ENCODE measurements at regions not wholly inside any gene's neighbourhood (a gene's known extent, or its start where the extent isn't known, plus 50 kb on each side); places are given as distances from the start of the nearest gene placed in this dataset.

DNA sequence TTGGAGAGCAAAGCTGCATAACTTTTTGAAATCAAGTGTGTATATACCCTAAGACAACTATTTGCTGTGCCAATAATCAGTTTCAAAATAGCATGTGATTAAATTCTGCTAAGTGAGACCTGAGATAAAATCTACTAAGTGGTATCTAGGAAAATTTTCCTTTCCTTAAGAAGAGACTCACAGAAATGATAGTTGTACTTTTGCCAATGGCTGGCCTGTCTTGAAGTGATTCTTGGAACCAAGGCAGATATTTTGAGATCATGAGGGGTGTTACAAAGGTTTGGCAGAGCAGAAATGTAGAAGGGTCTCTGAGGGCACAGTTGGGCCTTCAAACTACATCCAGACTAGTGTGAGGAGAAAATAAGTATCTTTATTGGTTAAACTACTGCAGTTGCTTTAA lies 902.6 kb upstream of the TENM4 start:
- no peaks in the 10 kb centered on the region for H3K9me3 ChIP-seq (replicated peaks in 1 of 3)
- H3K27ac ChIP-seq = no peak overlapping the region
- TF ChIP-seq, protein P1, sequence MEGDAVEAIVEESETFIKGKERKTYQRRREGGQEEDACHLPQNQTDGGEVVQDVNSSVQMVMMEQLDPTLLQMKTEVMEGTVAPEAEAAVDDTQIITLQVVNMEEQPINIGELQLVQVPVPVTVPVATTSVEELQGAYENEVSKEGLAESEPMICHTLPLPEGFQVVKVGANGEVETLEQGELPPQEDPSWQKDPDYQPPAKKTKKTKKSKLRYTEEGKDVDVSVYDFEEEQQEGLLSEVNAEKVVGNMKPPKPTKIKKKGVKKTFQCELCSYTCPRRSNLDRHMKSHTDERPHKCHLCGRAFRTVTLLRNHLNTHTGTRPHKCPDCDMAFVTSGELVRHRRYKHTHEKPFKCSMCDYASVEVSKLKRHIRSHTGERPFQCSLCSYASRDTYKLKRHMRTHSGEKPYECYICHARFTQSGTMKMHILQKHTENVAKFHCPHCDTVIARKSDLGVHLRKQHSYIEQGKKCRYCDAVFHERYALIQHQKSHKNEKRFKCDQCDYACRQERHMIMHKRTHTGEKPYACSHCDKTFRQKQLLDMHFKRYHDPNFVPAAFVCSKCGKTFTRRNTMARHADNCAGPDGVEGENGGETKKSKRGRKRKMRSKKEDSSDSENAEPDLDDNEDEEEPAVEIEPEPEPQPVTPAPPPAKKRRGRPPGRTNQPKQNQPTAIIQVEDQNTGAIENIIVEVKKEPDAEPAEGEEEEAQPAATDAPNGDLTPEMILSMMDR (IDR thresholded peaks at IDR 0.05) = no peak
- TF ChIP-seq POLR2A (IDR thresholded peaks at IDR 0.05) = no peak
- no peak overlapping the region for H3K4me3 ChIP-seq
- H3K36me3 ChIP-seq (replicated peaks in 1 of 2) = no peaks in the 10 kb centered on the region
- intact Hi-C loops (cut with DNase I) = no loop called here
- peaks cover 0 to 8% of the 10 kb centered on the region in 2 donors for H3K4me1 ChIP-seq (replicated peaks in 1 of 2)
- DNase-seq = no peak
- no peaks in the 10 kb centered on the region for H3K27me3 ChIP-seq

DNA sequence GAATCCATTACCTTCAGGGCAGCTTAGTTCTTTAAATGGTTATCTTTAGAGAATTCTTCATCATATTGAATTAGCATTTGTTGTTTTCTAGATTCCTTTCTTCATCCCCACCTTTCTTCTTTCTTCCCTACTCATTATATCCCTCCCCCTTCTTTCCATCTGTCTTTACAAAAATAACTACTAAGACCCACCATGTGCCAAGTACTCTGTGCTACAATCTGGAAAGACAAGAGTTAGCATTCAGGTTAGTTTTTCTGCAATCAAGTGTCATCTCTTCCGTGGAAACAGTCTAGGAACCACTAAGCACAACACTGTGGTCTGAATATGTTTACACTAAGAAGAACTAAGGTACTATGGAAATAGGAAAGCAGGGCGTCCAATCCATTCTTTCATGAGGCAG lies 897.4 kb upstream of the TENM4 start:
- DNase-seq = no peak
- Histone ChIP-seq H3K4me3 (no peak overlapping the region), H3K36me3 (replicated peaks in 1 of 2) (no peaks in the 10 kb centered on the region), H3K4me1 (replicated peaks in 1 of 2) (no peaks in the 10 kb centered on the region), H3K9me3 (replicated peaks in 1 of 3) (no peaks in the 10 kb centered on the region), H3K27ac (no peak overlapping the region), H3K27me3 (no peaks in the 10 kb centered on the region)
- intact Hi-C loops (cut with DNase I) = no loop called here
- WGBS, 4 donors = 58 to 90% (median 74%) methylated on average over 2 of the region's 2 CpGs
- TF ChIP-seq, protein P1 (IDR thresholded peaks at IDR 0.05) = no peak
- TF ChIP-seq POLR2A (IDR thresholded peaks at IDR 0.05) = no peak

- no peak for DNase-seq
- no peak overlapping the region for H3K4me3 ChIP-seq
- no peak for TF ChIP-seq POLR2A (IDR thresholded peaks at IDR 0.05)
- TF ChIP-seq, protein P1 (IDR thresholded peaks at IDR 0.05) = no peak
- H3K27ac ChIP-seq = no peak overlapping the region
- intact Hi-C loops (cut with DNase I) = no loop called here
- no peaks in the 10 kb centered on the region for H3K27me3 ChIP-seq
- no peaks in the 10 kb centered on the region for H3K36me3 ChIP-seq (replicated peaks in 1 of 2)
- peaks cover 0 to 5% of the 10 kb centered on the region in 2 donors for H3K4me1 ChIP-seq (replicated peaks in 1 of 2)
- H3K9me3 ChIP-seq (replicated peaks in 1 of 3) = no peaks in the 10 kb centered on the region
Observed at GRCh38 chr11:80331694-80332093, 890.9 kb upstream of the TENM4 start.

DNA sequence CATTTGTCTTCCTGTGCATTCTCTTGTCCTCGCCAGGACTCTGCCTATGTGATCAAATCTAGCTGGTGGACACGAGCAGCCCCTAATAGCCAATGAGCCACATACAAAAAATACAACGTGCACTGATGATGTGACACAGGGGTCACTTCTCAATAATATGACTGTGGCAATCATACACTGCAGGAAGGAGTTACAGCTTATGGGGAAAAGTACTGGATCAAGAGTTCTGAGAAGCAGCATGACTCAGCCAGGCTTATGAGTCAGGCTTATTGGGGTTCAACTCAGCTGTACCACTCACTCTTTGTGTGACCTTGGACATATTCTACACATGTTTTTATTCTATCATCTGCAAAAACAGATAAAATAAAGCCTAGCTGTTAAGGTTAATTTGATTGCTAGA lies 889.4 kb upstream of the TENM4 start:
- Histone ChIP-seq H3K27me3 (no peaks in the 10 kb centered on the region), H3K4me1 (replicated peaks in 1 of 2) (peaks cover 0 to 5% of the 10 kb centered on the region in 2 donors), H3K36me3 (replicated peaks in 1 of 2) (no peaks in the 10 kb centered on the region), H3K4me3 (no peak overlapping the region), H3K27ac (peak overlapping the region in 3 of 5 donors; percentile 24 to 63 (median 63)), H3K9me3 (replicated peaks in 1 of 3) (no peaks in the 10 kb centered on the region)
- DNase-seq = peak; percentile 48 to 81 (median 73)
- intact Hi-C loops (cut with DNase I) = no loop called here
- 44 to 65% (median 55%) methylated on average over 3 of the region's 3 CpGs for WGBS, 4 donors
- TF ChIP-seq, protein P1 (IDR thresholded peaks at IDR 0.05) = no peak
- no peak for TF ChIP-seq POLR2A (IDR thresholded peaks at IDR 0.05)

Measured in adrenal gland (tissue), 9 donors.